Lower leg skin (tissue), 3 donors: ENCODE measurements at regions not wholly inside any gene's neighbourhood (a gene's known extent, or its start where the extent isn't known, plus 50 kb on each side); places are given as distances from the start of the nearest gene placed in this dataset.

ENCODE experiments used
- CTCF ChIP-seq, 3 donors: fragments of 450-650 bp; IDR thresholded peaks; one replicate each; pipeline ENCODE4 v1.5.1; 2016; ENCODE audit warnings: antibody characterized with exemption in 3 of 3, mild to moderate bottlenecking in 3 of 3, moderate library complexity in 2 of 3
- POLR2A ChIP-seq, 2 donors: fragments of 450-650 bp; IDR thresholded peaks; one replicate each; pipeline ENCODE4 v1.6.1; 2016 to 2017; ENCODE audit warnings: antibody characterized with exemption in 2 of 2, mild to moderate bottlenecking in 1 of 2, moderate library complexity in 1 of 2

DNA sequence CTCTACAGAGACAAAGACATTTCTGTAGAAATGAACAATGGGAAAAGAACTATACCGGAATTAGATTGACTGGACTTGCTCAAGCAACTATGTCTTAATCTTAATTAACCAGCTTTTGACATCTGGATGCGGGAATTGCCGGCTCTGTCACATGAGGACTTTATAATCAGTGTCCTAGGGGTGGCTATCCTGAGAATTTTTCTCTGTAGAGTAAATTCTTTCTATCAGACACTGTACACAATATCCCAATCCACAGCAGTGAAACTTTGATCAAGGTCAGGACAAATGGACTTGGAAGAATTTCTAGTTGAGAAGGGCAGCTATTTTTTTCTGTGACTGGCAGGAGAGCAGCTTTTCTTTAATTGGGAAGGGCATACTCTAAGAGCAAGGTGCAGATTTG, 322.1 kb downstream of the HRH4 start:
- no peak for TF ChIP-seq CTCF (IDR thresholded peaks at IDR 0.05)
- no peak for TF ChIP-seq POLR2A (IDR thresholded peaks at IDR 0.05)
